ENCODE measurements at regions not wholly inside any gene's neighbourhood (a gene's known extent, or its start where the extent isn't known, plus 50 kb on each side); places are given as distances from the start of the nearest gene placed in this dataset.
"Not testable (repeated sequence)": the region's sequence is repeated elsewhere in the genome, so short reads cannot be mapped to it uniquely, and the experiment has no call there.

DNA sequence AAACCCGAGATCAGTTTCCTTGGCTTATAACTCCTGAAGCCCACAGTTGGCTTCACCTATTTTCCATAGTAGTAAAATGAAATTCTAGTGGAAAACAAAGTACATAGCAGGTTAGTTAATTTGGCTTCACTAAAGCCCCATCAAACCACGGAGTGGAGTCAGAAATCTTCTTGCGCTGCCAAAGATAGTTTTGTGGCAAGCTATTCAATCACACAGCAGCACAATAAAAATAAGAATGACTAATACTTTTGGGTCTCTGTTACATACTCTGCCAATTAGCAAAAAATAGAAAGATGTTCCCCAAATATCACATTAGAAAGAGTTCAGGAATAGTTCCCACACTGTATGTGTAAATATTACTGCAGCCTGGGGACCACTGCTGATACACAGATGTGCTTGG lies 175.2 kb upstream of the NOL4 start:
- no peaks in the 10 kb centered on the region for H3K36me3 Mint-ChIP-seq (ENCODE audit: insufficient read depth, unreplicated experiment)

DNA sequence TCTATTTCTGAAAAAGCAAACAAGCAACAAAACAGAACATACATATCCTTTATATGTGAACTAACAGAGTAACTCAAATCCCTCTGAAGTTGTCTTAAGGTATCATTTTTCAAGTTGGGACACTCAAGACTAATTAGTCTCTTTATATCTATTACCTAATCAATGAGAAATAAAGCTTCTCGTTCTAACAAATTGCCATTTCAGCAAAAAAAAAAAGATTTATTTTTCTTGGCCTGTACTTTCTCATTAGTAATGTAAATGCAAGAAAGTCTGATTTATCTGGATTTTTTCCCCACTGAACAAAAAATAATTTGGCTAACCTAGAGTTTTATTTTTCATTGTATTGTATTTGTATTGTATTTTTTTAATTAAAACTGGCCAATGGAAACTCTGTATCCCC lies 176.1 kb upstream of the NOL4 start:
- ChIA-PET CTCF (no interaction called here), POLR2A (no interaction called here)
- intact Hi-C loops (cut with micrococcal nuclease), result no loop called here
- H3K4me3 Mint-ChIP-seq (ENCODE audit: unreplicated experiment), result no peak overlapping the region
- no peaks in the 10 kb centered on the region for H3K4me1 Mint-ChIP-seq (ENCODE audit: insufficient read depth, unreplicated experiment)
- no peaks in the 10 kb centered on the region for H3K9me3 Mint-ChIP-seq (ENCODE audit: unreplicated experiment)
- no peaks in the 10 kb centered on the region for H3K27me3 Mint-ChIP-seq (ENCODE audit: insufficient read depth, unreplicated experiment)
- no TSS peak for BruUV-seq (replicated peaks)
- no peaks in the 10 kb centered on the region for H3K36me3 Mint-ChIP-seq (ENCODE audit: insufficient read depth, unreplicated experiment)
- no peak overlapping the region for H3K27ac Mint-ChIP-seq (ENCODE audit: low read depth, unreplicated experiment)
- no peak for DNase-seq (ENCODE audit: unreplicated experiment)
- TF ChIP-seq, protein P1, sequence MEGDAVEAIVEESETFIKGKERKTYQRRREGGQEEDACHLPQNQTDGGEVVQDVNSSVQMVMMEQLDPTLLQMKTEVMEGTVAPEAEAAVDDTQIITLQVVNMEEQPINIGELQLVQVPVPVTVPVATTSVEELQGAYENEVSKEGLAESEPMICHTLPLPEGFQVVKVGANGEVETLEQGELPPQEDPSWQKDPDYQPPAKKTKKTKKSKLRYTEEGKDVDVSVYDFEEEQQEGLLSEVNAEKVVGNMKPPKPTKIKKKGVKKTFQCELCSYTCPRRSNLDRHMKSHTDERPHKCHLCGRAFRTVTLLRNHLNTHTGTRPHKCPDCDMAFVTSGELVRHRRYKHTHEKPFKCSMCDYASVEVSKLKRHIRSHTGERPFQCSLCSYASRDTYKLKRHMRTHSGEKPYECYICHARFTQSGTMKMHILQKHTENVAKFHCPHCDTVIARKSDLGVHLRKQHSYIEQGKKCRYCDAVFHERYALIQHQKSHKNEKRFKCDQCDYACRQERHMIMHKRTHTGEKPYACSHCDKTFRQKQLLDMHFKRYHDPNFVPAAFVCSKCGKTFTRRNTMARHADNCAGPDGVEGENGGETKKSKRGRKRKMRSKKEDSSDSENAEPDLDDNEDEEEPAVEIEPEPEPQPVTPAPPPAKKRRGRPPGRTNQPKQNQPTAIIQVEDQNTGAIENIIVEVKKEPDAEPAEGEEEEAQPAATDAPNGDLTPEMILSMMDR (IDR thresholded peaks at IDR 0.05; ENCODE audit: unreplicated experiment), result no peak

More for the DNA sequence above, 175.2 kb upstream of the NOL4 start:
- BruUV-seq (replicated peaks), result no TSS peak
- Mint-ChIP-seq H3K4me3 (ENCODE audit: unreplicated experiment) (no peak overlapping the region), H3K4me1 (ENCODE audit: insufficient read depth, unreplicated experiment) (no peaks in the 10 kb centered on the region), H3K27me3 (ENCODE audit: insufficient read depth, unreplicated experiment) (no peaks in the 10 kb centered on the region), H3K27ac (ENCODE audit: low read depth, unreplicated experiment) (no peak overlapping the region), H3K9me3 (ENCODE audit: unreplicated experiment) (peaks cover 8% of the 10 kb centered on the region)
- CTCF ChIA-PET, result no interaction called here
- TF ChIP-seq, protein P1 (IDR thresholded peaks at IDR 0.05; ENCODE audit: unreplicated experiment), result no peak
- DNase-seq (ENCODE audit: unreplicated experiment), result no peak
- intact Hi-C loops (cut with micrococcal nuclease), result no loop called here
- POLR2A ChIA-PET, result no interaction called here

DNA sequence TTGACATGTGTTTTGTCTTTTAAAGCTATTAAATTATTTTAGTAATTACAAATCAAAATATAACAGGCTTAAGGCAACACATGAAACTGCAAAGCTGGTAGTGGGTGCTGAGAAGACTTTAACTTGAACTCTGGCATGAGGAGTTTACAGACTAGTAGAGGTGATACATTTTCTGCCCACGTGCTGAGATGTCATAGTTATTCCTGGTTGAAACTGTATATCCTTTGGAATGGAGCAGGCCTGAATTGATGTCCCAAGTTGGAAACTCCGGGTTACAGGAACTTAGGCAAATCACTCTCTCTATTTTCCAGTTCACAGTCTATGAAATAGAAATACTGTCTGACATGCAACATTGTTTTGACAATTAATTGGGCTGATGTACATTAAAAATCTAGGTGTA lies 177.1 kb upstream of the NOL4 start:
- Mint-ChIP-seq H3K9me3 (ENCODE audit: unreplicated experiment) (no peaks in the 10 kb centered on the region), H3K27me3 (ENCODE audit: insufficient read depth, unreplicated experiment) (no peaks in the 10 kb centered on the region), H3K4me1 (ENCODE audit: insufficient read depth, unreplicated experiment) (no peaks in the 10 kb centered on the region), H3K4me3 (ENCODE audit: unreplicated experiment) (no peak overlapping the region), H3K27ac (ENCODE audit: low read depth, unreplicated experiment) (no peak overlapping the region), H3K36me3 (ENCODE audit: insufficient read depth, unreplicated experiment) (no peaks in the 10 kb centered on the region)
- TF ChIP-seq, protein P1 (IDR thresholded peaks at IDR 0.05; ENCODE audit: unreplicated experiment), result no peak
- DNase-seq (ENCODE audit: unreplicated experiment), result no peak
- no TSS peak for BruUV-seq (replicated peaks)
- intact Hi-C loops (cut with micrococcal nuclease), result no loop called here
- ChIA-PET CTCF (no interaction called here), POLR2A (no interaction called here)

DNA sequence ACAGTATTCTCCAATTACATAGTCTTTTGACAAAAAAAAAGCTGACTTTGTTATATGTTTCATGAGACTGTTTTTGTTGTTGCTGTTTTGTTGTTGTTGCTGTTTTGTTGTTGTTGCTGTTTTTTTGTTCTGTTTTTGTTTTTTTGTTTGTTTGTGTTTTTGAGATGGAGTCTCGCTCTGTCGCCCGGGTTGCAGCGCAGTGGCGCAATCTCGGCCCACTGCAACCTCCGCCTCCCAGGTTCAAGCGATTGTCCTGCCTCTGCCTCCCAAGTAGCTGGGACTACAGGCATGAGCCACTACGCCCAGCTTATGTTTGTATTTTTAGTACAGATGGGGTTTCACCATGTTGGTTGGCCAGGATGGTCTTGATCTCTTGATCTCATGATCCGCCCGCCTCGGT lies 182.8 kb upstream of the NOL4 start:
- intact Hi-C loops (cut with micrococcal nuclease), result not testable (repeated sequence)

DNA sequence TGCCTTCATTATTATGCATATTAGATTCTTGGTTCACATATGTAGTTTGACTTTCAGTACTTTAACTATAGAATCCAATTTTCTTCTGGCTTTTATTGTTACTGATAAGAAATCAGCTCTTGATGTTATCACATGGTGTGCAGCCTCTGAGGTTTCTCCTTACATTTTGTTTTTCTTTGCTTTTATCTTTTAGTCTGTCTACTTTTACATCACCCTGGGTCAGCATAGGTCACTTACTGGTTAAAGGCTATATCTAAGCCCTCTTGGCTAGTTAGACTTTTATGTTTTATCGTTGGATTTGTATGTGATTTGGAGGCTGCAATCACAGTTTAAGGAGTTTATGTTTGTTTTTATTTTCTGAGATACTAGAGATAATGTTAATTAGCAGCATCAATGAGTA lies 187.2 kb upstream of the NOL4 start:
- H3K27me3 Mint-ChIP-seq (ENCODE audit: insufficient read depth, unreplicated experiment), result no peaks in the 10 kb centered on the region
- no peaks in the 10 kb centered on the region for H3K4me1 Mint-ChIP-seq (ENCODE audit: insufficient read depth, unreplicated experiment)
- ChIA-PET POLR2A (no interaction called here), CTCF (no interaction called here)
- no peaks in the 10 kb centered on the region for H3K36me3 Mint-ChIP-seq (ENCODE audit: insufficient read depth, unreplicated experiment)
- H3K27ac Mint-ChIP-seq (ENCODE audit: low read depth, unreplicated experiment), result no peak overlapping the region
- no TSS peak for BruUV-seq (replicated peaks)
- TF ChIP-seq, protein P1 (IDR thresholded peaks at IDR 0.05; ENCODE audit: unreplicated experiment), result no peak
- H3K4me3 Mint-ChIP-seq (ENCODE audit: unreplicated experiment), result no peak overlapping the region
- H3K9me3 Mint-ChIP-seq (ENCODE audit: unreplicated experiment), result peaks cover 25% of the 10 kb centered on the region
- DNase-seq (ENCODE audit: unreplicated experiment), result no peak
- intact Hi-C loops (cut with micrococcal nuclease), result no loop called here

More for the DNA sequence above, 182.8 kb upstream of the NOL4 start:
- H3K4me3 Mint-ChIP-seq (ENCODE audit: unreplicated experiment); H3K27ac Mint-ChIP-seq (ENCODE audit: low read depth, unreplicated experiment); H3K27me3 Mint-ChIP-seq (ENCODE audit: insufficient read depth, unreplicated experiment); POLR2A ChIA-PET; H3K4me1 Mint-ChIP-seq (ENCODE audit: insufficient read depth, unreplicated experiment); H3K36me3 Mint-ChIP-seq (ENCODE audit: insufficient read depth, unreplicated experiment); DNase-seq (ENCODE audit: unreplicated experiment); CTCF ChIA-PET; BruUV-seq (replicated peaks): not testable (repeated sequence)
- peaks cover 25% of the 10 kb centered on the region for H3K9me3 Mint-ChIP-seq (ENCODE audit: unreplicated experiment)
